GM19025 (cell line): ENCODE measurements at regions not wholly inside any gene's neighbourhood (a gene's known extent, or its start where the extent isn't known, plus 50 kb on each side); places are given as distances from the start of the nearest gene placed in this dataset.
"Not testable (repeated sequence)": the region's sequence is repeated elsewhere in the genome, so short reads cannot be mapped to it uniquely, and the experiment has no call there.

Source experiments
- ATAC-seq: cut with Tn5 transposase; IDR thresholded peaks from one replicate; pipeline ENCODE4 v1.9.1; 2021; ENCODE audit warnings: mild to moderate bottlenecking, low read depth, moderate library complexity; ENCODE audit not compliant: unreplicated experiment

GRCh38 chr5:90208323-90208722 lies 201.2 kb downstream of the CETN3 start:
- not testable (repeated sequence) for ATAC-seq

DNA sequence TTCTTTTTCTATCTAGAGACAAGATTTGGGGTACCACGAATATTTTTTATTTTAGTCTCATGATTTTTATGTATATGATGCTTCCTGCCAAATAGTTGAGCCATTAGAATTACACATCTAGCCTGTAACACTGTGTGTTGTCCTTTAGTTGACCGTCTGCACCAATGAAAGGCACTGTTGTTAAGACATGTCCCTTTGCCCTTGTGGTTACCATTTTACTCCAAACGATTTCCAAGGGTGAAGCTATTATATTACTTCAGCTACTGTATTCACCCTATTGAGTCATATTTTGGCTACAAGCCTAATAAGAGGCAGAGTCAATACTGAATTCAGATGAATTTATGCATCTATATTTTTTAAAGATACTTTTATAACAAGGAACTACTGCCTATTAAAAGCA lies 207.6 kb downstream of the CETN3 start:
- no peak for ATAC-seq

DNA sequence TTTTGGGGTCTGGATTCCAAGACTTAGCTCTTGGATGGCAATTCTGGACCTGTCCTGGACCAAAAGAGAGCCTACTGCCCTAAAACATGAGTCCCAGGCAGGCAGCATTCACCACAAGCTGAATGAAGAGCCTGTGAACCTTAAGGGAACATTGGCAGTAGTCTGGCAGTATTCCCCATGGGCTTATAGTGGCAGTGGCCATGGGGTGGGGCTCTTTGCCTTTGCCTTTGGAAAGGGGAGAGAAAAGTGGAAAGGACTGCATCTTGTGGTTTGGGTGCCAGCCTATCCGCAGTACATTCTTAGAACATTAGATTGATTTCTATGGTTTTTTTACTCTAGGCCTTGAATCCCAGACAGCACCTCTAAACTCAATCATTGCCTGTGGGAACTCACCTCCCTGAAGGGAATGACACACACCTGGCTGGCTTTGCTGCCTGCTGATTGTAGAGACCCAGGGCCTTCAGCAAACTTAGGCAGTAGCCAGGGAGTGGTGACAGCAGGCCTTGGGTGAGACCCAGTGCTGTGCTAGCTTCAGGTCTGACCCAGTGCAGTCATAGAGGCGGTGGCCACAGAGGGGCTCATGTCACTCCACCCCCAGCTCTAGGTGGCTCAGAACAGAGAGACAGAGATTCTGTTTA lies 216.3 kb downstream of the CETN3 start:
- ATAC-seq = no peak

DNA sequence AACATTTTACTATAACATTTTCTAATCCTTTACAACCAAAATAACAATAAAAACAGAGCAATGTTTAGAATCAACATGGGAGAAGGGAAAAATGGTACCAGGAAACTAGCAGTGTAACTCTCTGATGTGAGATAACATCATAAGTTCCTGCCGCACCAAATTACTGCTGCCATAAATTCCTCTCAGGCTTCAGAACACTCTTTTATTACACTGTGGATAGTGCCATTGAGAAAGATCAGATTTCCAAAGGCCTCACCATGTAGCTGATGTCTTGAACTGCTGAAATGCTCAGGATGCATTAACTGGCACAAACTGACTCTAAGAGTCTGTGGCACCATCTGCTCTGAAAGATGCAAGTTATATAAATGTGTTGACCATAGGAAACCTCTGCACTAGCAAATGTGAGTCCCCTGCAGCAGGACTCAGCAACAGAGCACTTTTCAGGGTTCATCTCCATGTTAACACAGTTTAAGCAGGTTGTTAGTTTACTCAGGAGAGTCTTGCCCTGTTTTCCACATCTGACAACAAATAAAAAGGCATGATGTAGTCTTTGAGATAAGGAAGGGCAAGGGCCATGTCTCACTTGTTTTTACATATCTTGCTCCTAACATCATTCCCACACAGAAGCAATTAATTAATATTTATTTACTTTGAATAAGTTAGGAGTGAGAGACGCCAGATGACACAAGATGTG lies 218.1 kb downstream of the CETN3 start:
- no peak for ATAC-seq

GRCh38 chr5:90185897-90186468 lies 223.6 kb downstream of the CETN3 start:
- no peak for ATAC-seq

GRCh38 chr5:90184764-90185163 lies 224.8 kb downstream of the CETN3 start:
- no peak for ATAC-seq

- ATAC-seq = no peak
These were observed 226.8 kb downstream of the CETN3 start for GRCh38 chr5:90182726-90183125.

DNA sequence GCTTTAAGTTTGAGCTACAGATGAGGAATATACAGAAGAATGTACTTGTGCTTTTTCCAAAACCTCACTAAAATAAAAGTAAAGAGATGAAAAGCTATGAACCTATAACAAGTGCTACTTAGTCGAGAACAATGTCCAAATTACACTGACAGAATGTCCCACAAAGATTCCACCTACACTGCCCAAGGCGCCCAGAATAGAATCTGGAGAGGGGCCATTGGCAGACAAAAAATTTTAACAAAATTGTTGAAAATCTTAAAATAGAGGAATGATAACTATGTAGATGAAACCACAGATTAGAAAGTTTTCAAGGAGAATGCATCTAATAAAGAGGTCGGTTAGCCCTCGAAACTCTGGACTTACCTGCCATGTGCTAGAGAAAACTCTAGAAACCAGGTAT lies 235.3 kb downstream of the CETN3 start:
- ATAC-seq = no peak

DNA sequence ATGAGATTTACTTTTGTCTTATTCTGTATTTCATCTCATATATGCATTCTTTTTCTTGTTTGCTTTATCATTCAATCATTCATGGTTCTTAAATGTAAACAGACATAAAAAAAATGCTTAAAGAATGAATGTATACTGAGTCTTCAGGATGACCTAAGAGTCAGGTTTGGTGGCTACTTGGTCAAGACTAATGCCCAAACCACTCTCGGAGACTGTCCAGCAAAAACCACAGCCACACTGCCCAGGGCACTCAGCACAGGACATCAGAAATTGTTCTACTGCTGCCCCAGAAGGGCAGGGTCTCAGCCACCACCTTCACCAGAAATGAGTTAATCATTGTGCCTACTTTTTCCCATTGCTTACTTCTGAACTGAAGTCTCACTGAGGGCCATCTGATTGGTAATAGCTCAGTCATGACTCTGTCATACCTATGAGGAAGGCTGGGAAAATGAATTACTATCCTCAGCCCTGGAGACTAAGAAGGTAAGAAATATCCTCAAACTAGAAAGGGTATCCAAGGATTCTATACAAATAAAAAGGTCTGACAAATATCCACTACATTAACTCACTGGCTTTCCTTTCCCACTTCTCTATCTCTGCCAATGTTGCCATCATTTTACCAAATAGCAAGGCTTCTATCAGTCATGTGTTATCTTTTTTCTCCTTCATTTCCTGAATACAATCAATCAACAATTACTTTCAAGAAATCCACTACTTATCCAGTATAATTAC lies 236.1 kb downstream of the CETN3 start:
- no peak for ATAC-seq

DNA sequence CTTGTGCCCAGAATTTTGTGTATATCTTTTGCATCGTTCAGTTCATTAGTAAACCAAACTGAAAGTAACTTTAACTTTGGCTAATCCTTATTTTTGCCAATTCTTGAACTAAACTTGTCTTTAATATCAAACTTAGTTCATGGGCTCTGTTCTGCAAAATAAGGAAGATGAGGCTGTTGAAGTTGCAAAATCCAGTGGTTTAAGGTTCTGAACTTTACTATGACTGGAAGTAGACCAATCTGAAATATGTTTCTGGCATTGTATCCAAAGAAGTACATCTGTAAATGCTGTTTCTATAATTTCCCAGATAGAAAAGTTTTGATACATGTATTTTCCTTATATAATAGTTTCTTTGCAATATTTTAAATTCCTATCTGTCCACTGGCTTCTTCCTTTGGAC lies 238.1 kb downstream of the CETN3 start:
- no peak for ATAC-seq

- ATAC-seq = no peak
These were observed 239.3 kb downstream of the CETN3 start for GRCh38 chr5:90170261-90170660.

- ATAC-seq = no peak
These were observed 240.5 kb downstream of the CETN3 start for GRCh38 chr5:90169078-90169477.

GRCh38 chr5:90168399-90168798 lies 241.2 kb downstream of the CETN3 start:
- ATAC-seq = no peak

DNA sequence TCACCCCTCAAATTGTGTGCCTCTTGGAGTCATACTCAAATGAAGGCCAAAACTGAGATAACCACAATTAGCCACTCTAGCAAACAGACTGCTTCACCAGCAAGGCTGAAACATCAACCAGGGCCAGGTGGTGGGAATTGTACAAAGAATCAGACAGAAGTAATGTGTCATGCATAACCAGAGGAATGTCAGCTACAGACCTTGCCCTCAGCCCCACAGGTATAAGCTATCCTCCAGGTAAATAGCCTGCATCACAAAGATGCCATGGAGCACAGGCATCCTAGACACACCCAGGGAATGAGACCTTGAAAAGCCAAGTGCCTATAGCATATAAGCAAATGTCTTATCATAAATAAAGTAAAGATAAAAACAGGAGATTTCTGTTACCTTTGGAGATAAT lies 242.7 kb downstream of the CETN3 start:
- no peak for ATAC-seq

- ATAC-seq = no peak
These were observed 247.2 kb downstream of the CETN3 start for GRCh38 chr5:90162324-90162723.

GRCh38 chr5:90161414-90161813 lies 248.1 kb downstream of the CETN3 start:
- no peak for ATAC-seq

DNA sequence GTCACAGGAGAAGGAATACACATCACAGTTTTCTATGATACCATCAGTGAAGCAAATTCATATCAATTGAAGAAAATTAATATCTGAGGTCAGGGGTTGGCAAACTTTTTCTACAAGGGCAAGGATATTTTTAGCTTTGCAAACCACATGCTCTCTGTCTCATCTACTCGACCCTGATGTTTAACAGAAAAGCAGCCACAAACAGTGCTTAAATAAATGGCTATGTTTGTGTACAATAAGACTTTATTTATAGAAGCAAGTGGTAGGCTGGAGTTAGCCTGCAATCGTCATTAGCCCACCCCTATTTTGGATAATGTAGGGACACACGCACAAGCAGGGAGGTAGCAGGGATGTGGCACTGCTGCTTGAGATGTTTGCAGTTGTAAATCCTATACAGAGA lies 251.4 kb downstream of the CETN3 start:
- no peak for ATAC-seq

GRCh38 chr5:90153031-90153430 lies 256.5 kb downstream of the CETN3 start:
- ATAC-seq = no peak

DNA sequence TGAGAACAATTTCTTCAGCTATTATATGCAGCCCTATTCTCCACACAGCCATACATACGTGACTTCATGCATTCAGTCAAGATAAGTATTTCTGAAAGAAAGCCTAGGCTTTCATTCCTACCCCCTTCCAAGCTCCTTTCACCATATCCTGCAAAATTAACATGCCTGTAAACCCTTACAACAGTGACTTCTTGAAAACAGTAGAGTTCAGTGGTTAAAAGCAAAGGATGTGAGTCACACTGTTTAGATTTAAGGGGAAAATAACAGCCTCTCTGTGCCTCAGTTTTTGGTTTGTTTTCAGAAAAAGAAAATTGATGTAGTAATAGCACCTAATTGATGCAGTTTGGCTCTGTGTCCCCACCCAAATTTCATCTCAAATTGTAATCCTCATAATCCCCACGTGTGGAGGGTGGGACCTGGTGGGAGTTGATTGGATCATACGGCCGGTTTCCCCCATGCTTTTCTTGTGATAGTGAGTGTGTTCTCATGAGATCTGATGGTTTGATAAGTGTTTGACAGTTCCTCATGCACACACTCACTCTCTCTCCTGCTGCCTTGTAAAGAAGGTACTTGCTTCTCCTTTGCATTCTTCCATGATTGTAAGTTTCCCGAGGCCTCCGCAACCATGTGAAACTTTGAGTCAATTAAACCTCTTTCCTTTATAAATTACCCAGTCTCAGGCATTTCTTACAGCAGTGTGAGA lies 264.8 kb downstream of the CETN3 start:
- no peak for ATAC-seq

- no peak for ATAC-seq
These were observed 267.0 kb downstream of the CETN3 start for GRCh38 chr5:90142541-90142940.

- no peak for ATAC-seq
These were observed 267.6 kb downstream of the CETN3 start for GRCh38 chr5:90141984-90142383.
